ENCODE measurements at regions not wholly inside any gene's neighbourhood (a gene's known extent, or its start where the extent isn't known, plus 50 kb on each side); places are given as distances from the start of the nearest gene placed in this dataset.

DNA sequence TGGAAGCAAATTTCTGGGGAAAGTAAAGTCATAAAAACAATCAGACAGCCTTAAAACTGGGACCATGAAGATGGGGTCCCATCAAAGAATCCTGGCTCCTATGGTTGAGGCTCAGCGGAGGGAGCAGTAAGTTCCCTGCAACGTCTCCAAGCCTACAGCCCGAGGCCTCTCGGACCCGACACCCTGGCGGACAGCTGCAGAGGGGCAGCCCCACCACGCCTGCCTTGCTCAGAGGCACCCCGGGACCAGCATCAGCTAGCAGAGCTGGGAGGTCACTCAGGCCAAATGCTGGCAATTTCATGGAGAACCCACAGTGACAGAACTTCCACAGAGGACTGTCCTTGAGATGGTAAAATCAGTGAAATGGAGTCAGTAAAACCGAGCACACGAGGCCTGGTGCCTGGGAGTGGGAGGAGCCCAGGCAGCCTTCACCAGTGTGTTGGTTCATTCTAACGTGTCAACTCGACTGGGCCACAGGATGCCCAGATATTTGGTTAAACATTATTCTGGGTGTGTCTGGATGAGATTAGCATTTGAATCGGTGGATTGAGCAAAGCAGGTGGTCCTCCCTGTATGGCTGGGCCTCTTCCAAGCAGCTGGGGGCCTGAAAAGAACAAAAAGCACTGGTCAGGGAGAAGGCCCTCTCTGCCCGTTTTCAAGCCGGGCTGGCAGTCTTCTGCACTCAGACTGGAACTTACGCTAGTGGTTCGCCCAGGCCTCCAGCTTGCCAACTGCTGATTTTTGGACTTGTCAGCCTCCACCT lies 96.2 kb upstream of the INSIG1 start:
- Mint-ChIP-seq H3K4me3 (no peak overlapping the region), H3K27ac (no peak overlapping the region), H3K4me1 (peaks cover 18% of the 10 kb centered on the region), H3K36me3 (peaks cover 3% of the 10 kb centered on the region), H3K9me3 (peaks cover 22% of the 10 kb centered on the region), H3K27me3 (ENCODE audit: insufficient read depth, low read depth) (peaks cover 12% of the 10 kb centered on the region)
- no peak overlapping the region for H3K27ac ChIP-seq
- no peaks in the 10 kb centered on the region for H3K9me3 ChIP-seq (ENCODE audit: low read depth)
- DNase-seq (ENCODE audit: low spot score), result no peak
- no peaks in the 10 kb centered on the region for H3K79me2 ChIP-seq (ENCODE audit: low read depth)
- no peaks in the 10 kb centered on the region for H3F3A ChIP-seq (ENCODE audit: low read depth)
- no peak overlapping the region for H2AFZ ChIP-seq (replicated peaks)
- no peaks in the 10 kb centered on the region for H3K36me3 ChIP-seq
- H4K20me1 ChIP-seq (ENCODE audit: low read depth), result no peaks in the 10 kb centered on the region
- no peaks in the 10 kb centered on the region for H3K4me1 ChIP-seq
- H3K4me3 ChIP-seq, result no peak overlapping the region
- H3K27me3 ChIP-seq, result no peaks in the 10 kb centered on the region
- no peak overlapping the region for H3K4me2 ChIP-seq
- no peak overlapping the region for H3K9ac ChIP-seq
- TF ChIP-seq EZH2phosphoT487 (IDR thresholded peaks at IDR 0.05) (no peak), EZH2 (IDR thresholded peaks at IDR 0.05) (no peak)
- TF ChIP-seq, protein P1, sequence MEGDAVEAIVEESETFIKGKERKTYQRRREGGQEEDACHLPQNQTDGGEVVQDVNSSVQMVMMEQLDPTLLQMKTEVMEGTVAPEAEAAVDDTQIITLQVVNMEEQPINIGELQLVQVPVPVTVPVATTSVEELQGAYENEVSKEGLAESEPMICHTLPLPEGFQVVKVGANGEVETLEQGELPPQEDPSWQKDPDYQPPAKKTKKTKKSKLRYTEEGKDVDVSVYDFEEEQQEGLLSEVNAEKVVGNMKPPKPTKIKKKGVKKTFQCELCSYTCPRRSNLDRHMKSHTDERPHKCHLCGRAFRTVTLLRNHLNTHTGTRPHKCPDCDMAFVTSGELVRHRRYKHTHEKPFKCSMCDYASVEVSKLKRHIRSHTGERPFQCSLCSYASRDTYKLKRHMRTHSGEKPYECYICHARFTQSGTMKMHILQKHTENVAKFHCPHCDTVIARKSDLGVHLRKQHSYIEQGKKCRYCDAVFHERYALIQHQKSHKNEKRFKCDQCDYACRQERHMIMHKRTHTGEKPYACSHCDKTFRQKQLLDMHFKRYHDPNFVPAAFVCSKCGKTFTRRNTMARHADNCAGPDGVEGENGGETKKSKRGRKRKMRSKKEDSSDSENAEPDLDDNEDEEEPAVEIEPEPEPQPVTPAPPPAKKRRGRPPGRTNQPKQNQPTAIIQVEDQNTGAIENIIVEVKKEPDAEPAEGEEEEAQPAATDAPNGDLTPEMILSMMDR (IDR thresholded peaks at IDR 0.05), result no peak

DNA sequence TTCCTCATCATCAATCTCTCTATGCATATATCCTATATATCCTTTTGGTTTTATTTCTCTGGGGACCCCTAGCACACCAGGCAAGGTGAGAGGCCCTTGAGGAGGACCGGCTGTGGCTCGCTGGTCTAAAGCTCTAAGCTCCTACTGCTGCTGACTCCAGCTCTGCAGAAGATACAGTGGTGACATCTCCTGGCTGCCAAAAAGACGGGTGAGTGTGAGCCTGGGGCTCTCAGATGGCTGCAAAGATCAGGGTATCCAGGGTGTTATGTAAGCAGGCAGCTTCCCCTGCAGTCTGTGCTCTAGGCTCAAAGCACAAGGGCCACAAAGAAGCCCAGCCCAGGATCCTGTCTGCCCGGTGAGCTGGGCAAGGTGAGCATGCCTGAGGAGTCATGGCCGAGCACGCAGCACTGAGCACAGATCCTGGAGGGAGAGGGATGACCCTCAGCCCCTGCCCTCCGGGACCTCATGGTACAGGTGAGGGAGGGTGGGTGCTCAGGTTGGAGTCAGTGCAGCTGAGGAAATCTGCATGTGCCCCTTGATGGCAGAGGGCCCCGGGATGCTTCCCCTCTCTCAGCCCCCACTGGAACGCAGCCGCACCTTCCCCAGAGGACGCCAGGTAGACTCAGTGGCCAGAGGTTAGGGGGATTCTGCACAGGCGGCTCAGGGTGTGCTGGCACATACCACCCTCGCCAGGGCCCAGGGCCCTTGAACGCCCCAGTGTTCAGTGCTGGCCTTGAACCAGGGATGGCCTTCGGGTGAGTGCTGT lies 95.4 kb upstream of the INSIG1 start:
- Histone ChIP-seq H4K20me1 (ENCODE audit: low read depth) (no peaks in the 10 kb centered on the region), H2AFZ (replicated peaks) (no peak overlapping the region), H3K4me1 (no peaks in the 10 kb centered on the region), H3K79me2 (ENCODE audit: low read depth) (no peaks in the 10 kb centered on the region), H3K4me2 (no peak overlapping the region), H3K27me3 (no peaks in the 10 kb centered on the region), H3K4me3 (no peak overlapping the region), H3K36me3 (no peaks in the 10 kb centered on the region), H3K9me3 (ENCODE audit: low read depth) (no peaks in the 10 kb centered on the region), H3K27ac (no peak overlapping the region), H3F3A (ENCODE audit: low read depth) (no peaks in the 10 kb centered on the region), H3K9ac (no peak overlapping the region)
- Mint-ChIP-seq H3K4me3 (peak overlapping the region; percentile 60), H3K4me1 (peaks cover 19% of the 10 kb centered on the region), H3K27ac (no peak overlapping the region), H3K27me3 (ENCODE audit: insufficient read depth, low read depth) (peaks cover 12% of the 10 kb centered on the region), H3K9me3 (peaks cover 23% of the 10 kb centered on the region), H3K36me3 (peaks cover 3% of the 10 kb centered on the region)
- no peak for DNase-seq (ENCODE audit: low spot score)
- TF ChIP-seq EZH2 (IDR thresholded peaks at IDR 0.05) (no peak), EZH2phosphoT487 (IDR thresholded peaks at IDR 0.05) (no peak)
- TF ChIP-seq, protein P1 (IDR thresholded peaks at IDR 0.05), result no peak

DNA sequence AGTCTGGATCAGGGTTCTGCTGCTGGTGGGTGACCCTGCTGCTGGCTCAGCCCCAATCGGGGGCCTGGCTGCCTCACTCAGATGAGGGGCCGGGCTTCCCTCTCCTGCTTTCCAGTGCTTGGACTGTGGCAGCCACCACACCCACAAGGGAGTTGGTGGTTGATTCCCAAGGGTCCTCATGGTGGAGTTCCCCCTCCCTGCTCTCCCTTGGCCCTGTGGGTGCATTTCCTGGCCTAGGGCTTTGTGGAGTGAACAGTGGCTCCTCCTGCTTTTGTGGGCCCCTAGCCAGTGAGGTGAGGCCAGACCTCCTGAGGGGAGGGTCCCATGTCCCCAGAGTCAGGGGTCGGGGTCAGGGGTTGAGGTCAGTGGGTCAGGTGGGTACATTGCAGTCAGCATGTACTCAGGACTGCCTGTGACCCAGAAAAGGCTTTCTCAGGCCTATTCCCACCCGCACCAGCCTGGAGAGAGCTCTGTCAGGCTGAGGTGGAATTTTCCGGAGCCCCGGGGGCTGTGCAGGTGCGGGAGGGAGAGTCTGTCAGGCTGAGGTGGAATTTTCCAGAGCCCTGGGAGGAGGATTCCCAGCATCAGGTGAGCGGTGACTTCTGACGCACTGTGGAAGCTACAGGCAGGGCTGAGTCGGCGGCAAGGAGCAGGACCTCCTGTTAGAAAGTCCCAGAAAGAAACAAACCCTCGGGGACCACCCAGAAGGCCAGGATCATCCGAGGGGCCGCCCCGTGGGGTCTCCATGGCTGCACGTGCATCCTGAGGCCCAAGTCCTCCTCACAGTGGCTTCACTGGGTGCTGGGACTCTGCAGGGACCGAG lies 94.4 kb upstream of the INSIG1 start:
- Histone ChIP-seq H3K4me3 (no peak overlapping the region), H4K20me1 (ENCODE audit: low read depth) (no peaks in the 10 kb centered on the region), H3K4me1 (no peaks in the 10 kb centered on the region), H3K4me2 (no peak overlapping the region), H3K9me3 (ENCODE audit: low read depth) (no peaks in the 10 kb centered on the region), H3K36me3 (no peaks in the 10 kb centered on the region), H3K9ac (no peak overlapping the region), H3K79me2 (ENCODE audit: low read depth) (no peaks in the 10 kb centered on the region), H2AFZ (replicated peaks) (no peak overlapping the region), H3K27ac (no peak overlapping the region), H3K27me3 (no peaks in the 10 kb centered on the region), H3F3A (ENCODE audit: low read depth) (no peaks in the 10 kb centered on the region)
- Mint-ChIP-seq H3K36me3 (peaks cover 4% of the 10 kb centered on the region), H3K9me3 (peaks cover 31% of the 10 kb centered on the region), H3K27ac (no peak overlapping the region), H3K4me1 (peaks cover 19% of the 10 kb centered on the region), H3K27me3 (ENCODE audit: insufficient read depth, low read depth) (peaks cover 19% of the 10 kb centered on the region), H3K4me3 (no peak overlapping the region)
- no peak for TF ChIP-seq EZH2 (IDR thresholded peaks at IDR 0.05)
- TF ChIP-seq, protein P1 (IDR thresholded peaks at IDR 0.05), result no peak
- TF ChIP-seq EZH2phosphoT487 (IDR thresholded peaks at IDR 0.05), result no peak
- no peak for DNase-seq (ENCODE audit: low spot score)

Data from neural progenitor cell (in vitro differentiated cells).